ENCODE measurements at regions not wholly inside any gene's neighbourhood (a gene's known extent, or its start where the extent isn't known, plus 50 kb on each side); places are given as distances from the start of the nearest gene placed in this dataset.

DNA sequence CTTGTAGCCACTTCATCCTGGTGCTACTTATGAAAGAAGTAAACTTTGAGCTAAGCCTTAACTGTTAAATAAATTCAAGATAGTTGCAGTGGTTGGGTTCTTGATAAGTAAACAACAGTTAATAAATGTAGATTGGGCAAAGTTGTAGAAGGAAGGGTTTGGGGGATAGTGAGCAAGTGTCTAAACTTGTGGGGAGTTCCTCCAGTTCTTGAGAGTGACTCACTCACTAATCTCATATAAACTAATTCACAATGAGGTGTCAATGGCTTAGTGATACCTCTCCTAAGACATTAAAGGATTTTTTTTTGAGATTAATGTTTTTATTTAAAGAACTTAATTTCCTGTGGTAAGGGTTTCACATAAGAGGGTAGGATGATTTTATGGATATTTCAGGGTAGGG is 507.4 kb downstream of the BMP2 start:
- Histone ChIP-seq H3K4me3 (no peak overlapping the region), H3K9me3 (no peaks in the 10 kb centered on the region), H3K27ac (no peak overlapping the region), H3K4me1 (peaks cover 0 to 6% (median 0%) of the 10 kb centered on the region in 4 donors), H3K36me3 (no peaks in the 10 kb centered on the region), H3K27me3 (no peaks in the 10 kb centered on the region)
- intact Hi-C loops (cut with DNase I; ENCODE audit: low total_unique reads) = no loop called here
- TF ChIP-seq, protein P1, sequence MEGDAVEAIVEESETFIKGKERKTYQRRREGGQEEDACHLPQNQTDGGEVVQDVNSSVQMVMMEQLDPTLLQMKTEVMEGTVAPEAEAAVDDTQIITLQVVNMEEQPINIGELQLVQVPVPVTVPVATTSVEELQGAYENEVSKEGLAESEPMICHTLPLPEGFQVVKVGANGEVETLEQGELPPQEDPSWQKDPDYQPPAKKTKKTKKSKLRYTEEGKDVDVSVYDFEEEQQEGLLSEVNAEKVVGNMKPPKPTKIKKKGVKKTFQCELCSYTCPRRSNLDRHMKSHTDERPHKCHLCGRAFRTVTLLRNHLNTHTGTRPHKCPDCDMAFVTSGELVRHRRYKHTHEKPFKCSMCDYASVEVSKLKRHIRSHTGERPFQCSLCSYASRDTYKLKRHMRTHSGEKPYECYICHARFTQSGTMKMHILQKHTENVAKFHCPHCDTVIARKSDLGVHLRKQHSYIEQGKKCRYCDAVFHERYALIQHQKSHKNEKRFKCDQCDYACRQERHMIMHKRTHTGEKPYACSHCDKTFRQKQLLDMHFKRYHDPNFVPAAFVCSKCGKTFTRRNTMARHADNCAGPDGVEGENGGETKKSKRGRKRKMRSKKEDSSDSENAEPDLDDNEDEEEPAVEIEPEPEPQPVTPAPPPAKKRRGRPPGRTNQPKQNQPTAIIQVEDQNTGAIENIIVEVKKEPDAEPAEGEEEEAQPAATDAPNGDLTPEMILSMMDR (IDR thresholded peaks at IDR 0.05) = no peak
- no peak for DNase-seq

DNA sequence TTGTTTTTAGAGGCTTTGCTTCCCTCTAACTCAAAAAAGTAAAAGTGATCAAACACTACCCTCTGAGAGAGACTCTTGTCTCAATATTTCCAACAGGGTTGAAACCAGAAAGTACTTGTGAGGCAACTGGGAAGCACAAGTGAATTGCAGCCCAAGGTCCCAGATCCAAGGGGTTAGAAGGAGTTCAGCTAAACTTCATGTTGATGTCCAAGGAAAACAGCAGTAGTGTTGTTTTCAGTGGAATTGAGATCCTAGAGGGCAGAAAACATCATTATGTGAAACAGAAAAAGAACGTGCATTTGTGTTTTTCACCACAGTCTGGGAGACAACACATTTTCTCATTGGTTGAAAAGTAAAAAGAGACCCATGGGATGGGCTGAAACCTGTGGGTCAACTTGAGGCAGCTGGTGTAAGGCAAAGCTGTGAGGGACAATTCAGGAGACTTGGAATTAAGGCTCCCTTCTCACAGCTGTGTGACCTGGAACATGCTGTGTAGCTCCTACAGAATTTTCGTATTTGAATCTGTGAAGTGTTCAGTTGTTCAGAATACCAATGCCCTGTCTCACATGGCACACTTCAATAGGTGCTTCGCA is 508.3 kb downstream of the BMP2 start:
- H3K9me3 ChIP-seq = no peaks in the 10 kb centered on the region
- H3K4me1 ChIP-seq = peaks cover 0 to 6% (median 0%) of the 10 kb centered on the region in 4 donors
- no peaks in the 10 kb centered on the region for H3K36me3 ChIP-seq
- H3K4me3 ChIP-seq = no peak overlapping the region
- no peak for DNase-seq
- no peaks in the 10 kb centered on the region for H3K27me3 ChIP-seq
- TF ChIP-seq, protein P1 (IDR thresholded peaks at IDR 0.05) = no peak
- intact Hi-C loops (cut with DNase I; ENCODE audit: low total_unique reads) = no loop called here
- H3K27ac ChIP-seq = no peak overlapping the region

DNA sequence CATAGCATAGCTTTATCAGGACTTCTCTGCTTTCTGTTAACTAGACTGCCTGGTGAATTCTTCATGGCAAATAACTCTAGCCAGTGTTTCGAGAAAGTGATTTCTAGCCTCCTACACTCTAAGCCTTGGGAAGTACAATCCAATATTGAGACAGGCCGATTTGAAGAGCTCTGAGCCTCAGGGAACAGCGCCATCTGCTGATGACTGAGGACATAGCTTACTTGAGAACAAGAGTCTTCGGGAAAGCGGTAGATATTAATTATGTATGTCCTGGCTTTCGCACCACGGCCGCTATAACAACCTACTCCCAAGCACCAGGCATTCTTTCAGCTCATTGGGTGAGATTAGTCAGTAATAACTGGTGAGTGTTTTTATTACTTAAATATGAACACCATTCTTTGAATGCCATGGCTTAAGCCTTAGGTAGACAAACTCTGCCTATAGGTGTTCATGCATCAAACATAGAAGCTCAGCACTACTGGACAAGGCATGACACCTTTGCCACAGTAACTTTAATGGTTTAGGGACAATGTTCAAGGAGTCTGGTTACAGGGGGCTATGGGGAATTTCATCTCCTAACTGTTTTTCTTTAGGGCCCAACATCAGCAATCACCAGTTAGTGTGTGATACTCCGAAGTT is 518.6 kb downstream of the BMP2 start:
- DNase-seq = peak; percentile 75 to 80
- H3K4me1 ChIP-seq = no peaks in the 10 kb centered on the region
- H3K36me3 ChIP-seq = no peaks in the 10 kb centered on the region
- H3K27ac ChIP-seq = no peak overlapping the region
- TF ChIP-seq, protein P1 (IDR thresholded peaks at IDR 0.05) = peak; percentile 73 to 79
- intact Hi-C loops (cut with DNase I; ENCODE audit: low total_unique reads) = loop anchor here (10.0 kb wide), 4 partner anchors 521 to 1141 kb away; partner anchors contain the start of gene BMP2
- H3K4me3 ChIP-seq = no peak overlapping the region
- H3K9me3 ChIP-seq = no peaks in the 10 kb centered on the region
- peaks cover 0 to 3% of the 10 kb centered on the region in 2 donors for H3K27me3 ChIP-seq

DNA sequence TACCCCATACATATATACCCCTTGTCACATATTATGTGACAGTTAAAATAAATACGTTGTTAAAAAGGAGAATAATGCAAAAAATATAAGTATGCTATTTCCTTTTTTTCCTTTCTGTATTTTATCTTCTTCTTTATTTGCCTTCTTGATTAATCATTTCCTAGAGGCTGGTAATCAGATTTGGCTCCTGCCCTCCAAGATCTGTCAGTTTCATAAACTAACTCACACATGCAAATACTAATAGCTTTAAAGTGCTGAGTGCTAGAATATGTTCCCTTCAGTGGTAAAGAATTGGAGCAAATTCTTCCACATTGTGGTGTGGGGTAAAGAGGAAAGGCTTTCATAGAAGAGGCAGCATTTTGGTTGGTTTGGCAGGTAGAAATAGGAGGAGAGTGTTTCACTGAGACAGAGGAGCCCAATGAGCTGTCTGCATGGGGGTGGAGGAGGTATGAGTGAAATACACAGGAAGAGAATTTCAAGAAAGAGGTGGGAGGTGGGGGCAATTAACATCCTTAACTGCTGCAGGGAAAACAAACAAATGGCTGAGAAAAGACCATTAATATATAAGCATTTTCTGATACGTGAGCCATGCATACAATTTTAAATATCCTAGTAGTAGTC is 523.9 kb downstream of the BMP2 start:
- Histone ChIP-seq H3K27ac (no peak overlapping the region), H3K4me1 (no peaks in the 10 kb centered on the region), H3K9me3 (no peaks in the 10 kb centered on the region), H3K36me3 (no peaks in the 10 kb centered on the region), H3K4me3 (no peak overlapping the region), H3K27me3 (peaks cover 0 to 3% of the 10 kb centered on the region in 2 donors)
- intact Hi-C loops (cut with DNase I; ENCODE audit: low total_unique reads) = no loop called here
- no peak for DNase-seq
- TF ChIP-seq, protein P1 (IDR thresholded peaks at IDR 0.05) = no peak

DNA sequence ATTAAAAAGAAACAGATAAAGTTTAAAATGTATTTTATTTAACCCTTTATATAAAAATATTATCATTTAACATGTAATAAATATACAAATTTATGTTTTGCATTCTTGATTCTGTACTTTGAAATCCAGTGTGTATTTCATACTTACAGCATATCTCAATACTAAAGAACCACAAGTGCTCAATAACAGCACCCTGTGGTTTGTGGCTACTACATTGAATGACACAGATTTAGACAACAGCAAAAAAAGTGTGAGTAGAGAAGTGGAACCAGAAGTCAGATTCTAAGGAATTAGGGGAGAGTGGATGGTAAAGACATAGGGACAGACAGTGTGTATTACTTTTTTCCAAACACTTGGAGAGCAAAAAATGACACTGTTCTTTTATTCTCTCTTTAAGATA is 524.5 kb downstream of the BMP2 start:
- H3K27ac ChIP-seq = no peak overlapping the region
- H3K27me3 ChIP-seq = peaks cover 0 to 3% of the 10 kb centered on the region in 2 donors
- no peak overlapping the region for H3K4me3 ChIP-seq
- H3K4me1 ChIP-seq = no peaks in the 10 kb centered on the region
- intact Hi-C loops (cut with DNase I; ENCODE audit: low total_unique reads) = no loop called here
- no peak for DNase-seq
- no peaks in the 10 kb centered on the region for H3K36me3 ChIP-seq
- H3K9me3 ChIP-seq = no peaks in the 10 kb centered on the region
- TF ChIP-seq, protein P1 (IDR thresholded peaks at IDR 0.05) = no peak

Data from tibial artery (tissue), 4 donors.